Left lung (tissue), 4 donors: ENCODE measurements at regions not wholly inside any gene's neighbourhood (a gene's known extent, or its start where the extent isn't known, plus 50 kb on each side); places are given as distances from the start of the nearest gene placed in this dataset.

Experiments used
- ATAC-seq: fragments of 200-7000 bp; cut with Tn5 transposase; one replicate; pipeline ENCODE4 v1.9.1; 2020; ENCODE audit warnings: moderate library complexity
- DNase-seq, 4 donors: peaks; one replicate each; pipeline ENCODE4 v3.0.0-alpha.2; 2013 to 2020
- H3K27ac ChIP-seq, 2 donors: fragments of 200-600 bp; sonication (generic) in 1 of 2; one replicate each; pipeline versions ENCODE4 v1.5.0 to v1.8.0; 2020 to 2021
- H3K27me3 ChIP-seq, 2 donors: fragments of 200-600 bp; sonication (generic) in 1 of 2; one replicate each; pipeline versions ENCODE4 v1.5.0 to v1.8.0; 2020 to 2021
- H3K36me3 ChIP-seq, 2 donors: fragments of 200-600 bp; sonication (generic) in 1 of 2; one replicate each; pipeline versions ENCODE4 v1.5.0 to v1.8.0; 2020 to 2021
- H3K4me1 ChIP-seq, 2 donors: fragments of 200-600 bp; one replicate each; pipeline ENCODE4 v1.8.0; 2021
- H3K4me3 ChIP-seq, 2 donors: fragments of 200-600 bp; sonication (generic) in 1 of 2; one replicate each; pipeline versions ENCODE4 v1.5.0 to v1.8.0; 2020 to 2021; ENCODE audit warnings: mild to moderate bottlenecking in 1 of 2
- H3K9me3 ChIP-seq, 2 donors: fragments of 200-600 bp; sonication (generic) in 1 of 2; one replicate each; pipeline versions ENCODE4 v1.5.0 to v1.8.0; 2020 to 2021
- CTCF ChIP-seq, 2 donors: fragments of 200-600 bp; sonication (generic) in 1 of 2; IDR thresholded peaks; one replicate each; pipeline versions ENCODE4 v1.5.0 to v1.8.0; 2021; ENCODE audit warnings: antibody characterized with exemption in 2 of 2
- intact Hi-C, 2 donors: fragments of 100-400 bp; cut with DNase I; formaldehyde crosslinking; loops; one replicate each; pipeline versions ENCODE4 v1.11.2 to v1.14.2; 2022
- donor health status: DM: no; HTN: yes; CAD: no.
- donor health status: DM: no; HTN: no; CAD: no.

- H3K4me1 ChIP-seq, result no peaks in the 10 kb centered on the region
- DNase-seq (peak in 2 of 4 donors; percentile 24 to 31), ATAC-seq (peak; percentile 68)
- H3K27me3 ChIP-seq, result no peaks in the 10 kb centered on the region
- no peak overlapping the region for H3K27ac ChIP-seq
- H3K9me3 ChIP-seq, result no peaks in the 10 kb centered on the region
- H3K4me3 ChIP-seq, result no peak overlapping the region
- H3K36me3 ChIP-seq, result no peaks in the 10 kb centered on the region
- intact Hi-C loops, result no loop called here
- TF ChIP-seq CTCF (IDR thresholded peaks at IDR 0.05), result peak in 1 of 2 donors; percentile 41
Measured at GRCh38 chr13:84917252-84917878, 881.9 kb downstream of the SLITRK6 start.

GRCh38 chr13:84912720-84913119 lies 886.5 kb downstream of the SLITRK6 start:
- TF ChIP-seq CTCF (IDR thresholded peaks at IDR 0.05), result no peak
- no peak for ATAC-seq
- intact Hi-C loops, result no loop called here
- Histone ChIP-seq H3K9me3 (no peaks in the 10 kb centered on the region), H3K36me3 (no peaks in the 10 kb centered on the region), H3K27ac (no peak overlapping the region), H3K27me3 (no peaks in the 10 kb centered on the region), H3K4me1 (no peaks in the 10 kb centered on the region), H3K4me3 (no peak overlapping the region)
- no peak for DNase-seq

DNA sequence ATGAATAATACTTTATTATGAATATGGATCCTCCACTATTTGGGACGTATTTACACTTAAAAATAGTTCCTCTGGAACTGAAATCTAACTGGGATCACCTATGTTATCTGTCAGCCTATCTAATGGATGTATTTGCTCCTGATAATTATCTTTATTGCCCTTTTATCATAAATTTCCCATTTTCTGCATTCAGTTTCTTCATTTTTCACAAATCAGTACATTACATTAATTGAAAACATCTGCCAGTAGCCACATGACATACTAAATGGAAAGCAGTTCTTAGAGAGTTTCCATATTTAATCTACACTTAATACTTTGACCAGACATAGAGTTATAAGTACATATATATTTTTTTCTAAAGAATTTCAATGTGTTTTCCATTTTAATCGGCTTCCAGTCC lies 888.8 kb downstream of the SLITRK6 start:
- Histone ChIP-seq H3K36me3 (no peaks in the 10 kb centered on the region), H3K27ac (no peak overlapping the region), H3K4me3 (no peak overlapping the region), H3K9me3 (no peaks in the 10 kb centered on the region), H3K4me1 (no peaks in the 10 kb centered on the region), H3K27me3 (no peaks in the 10 kb centered on the region)
- no peak for TF ChIP-seq CTCF (IDR thresholded peaks at IDR 0.05)
- DNase-seq (no peak), ATAC-seq (no peak)
- intact Hi-C loops, result no loop called here

- Histone ChIP-seq H3K27me3 (no peaks in the 10 kb centered on the region), H3K36me3 (no peaks in the 10 kb centered on the region), H3K9me3 (no peaks in the 10 kb centered on the region), H3K4me3 (no peak overlapping the region), H3K27ac (no peak overlapping the region), H3K4me1 (no peaks in the 10 kb centered on the region)
- no peak for TF ChIP-seq CTCF (IDR thresholded peaks at IDR 0.05)
- ATAC-seq (no peak), DNase-seq (no peak)
- intact Hi-C loops, result no loop called here
Measured at GRCh38 chr13:84903391-84903790, 895.8 kb downstream of the SLITRK6 start.

- Histone ChIP-seq H3K4me1 (no peaks in the 10 kb centered on the region), H3K9me3 (no peaks in the 10 kb centered on the region), H3K36me3 (no peaks in the 10 kb centered on the region), H3K27me3 (no peaks in the 10 kb centered on the region), H3K27ac (no peak overlapping the region), H3K4me3 (no peak overlapping the region)
- ATAC-seq (no peak), DNase-seq (no peak)
- TF ChIP-seq CTCF (IDR thresholded peaks at IDR 0.05), result no peak
- intact Hi-C loops, result no loop called here
Measured at GRCh38 chr13:84902243-84902642, 897.0 kb downstream of the SLITRK6 start.
